ENCODE measurements at regions not wholly inside any gene's neighbourhood (a gene's known extent, or its start where the extent isn't known, plus 50 kb on each side); places are given as distances from the start of the nearest gene placed in this dataset.

- Histone ChIP-seq H3K79me2 (ENCODE audit: control insufficient read depth in 1 of 2, insufficient read depth in 2 of 2, low read length in 2 of 2) (no peaks in the 10 kb centered on the region), H2BK12ac (ENCODE audit: low read depth, low read length) (no peak overlapping the region), H3K56ac (replicated peaks; ENCODE audit: insufficient read length, low read depth, low read length) (no peak overlapping the region), H2BK15ac (ENCODE audit: low read length) (no peak overlapping the region), H3K23ac (ENCODE audit: insufficient read length) (no peak overlapping the region), H3K4me1 (replicated peaks in 1 of 4; ENCODE audit: control insufficient read depth in 3 of 4, insufficient read depth in 4 of 4, low read length in 3 of 4) (peaks cover 0 to 8% (median under 1%) of the 10 kb centered on the region in 4 experiments; a peak in 1 of 7 replicates), H4K91ac (replicated peaks; ENCODE audit: insufficient read length, low read length) (no peak overlapping the region), H3K18ac (ENCODE audit: extremely low read depth, low read length) (no peak overlapping the region), H3K23me2 (ENCODE audit: low read depth, low read length) (no peaks in the 10 kb centered on the region), H4K8ac (ENCODE audit: extremely low read depth, insufficient read depth, low read length) (no peak overlapping the region), H2AFZ (ENCODE audit: low read length) (no peak overlapping the region), H4K5ac (ENCODE audit: insufficient read length, low read depth, low read length) (no peak overlapping the region), H2BK5ac (ENCODE audit: low read depth, low read length) (no peak overlapping the region), H3K4ac (replicated peaks; ENCODE audit: insufficient read length, low read depth, low read length) (no peak overlapping the region), H4K20me1 (replicated peaks in 1 of 2; ENCODE audit: control insufficient read depth in 1 of 2, insufficient read depth in 2 of 2, low read length in 2 of 2) (no peaks in the 10 kb centered on the region), H3K4me2 (ENCODE audit: insufficient read depth in 1 of 2, low read depth in 2 of 2, low read length in 2 of 2) (no peak overlapping the region), H3K79me1 (ENCODE audit: low read depth, low read length) (no peaks in the 10 kb centered on the region), H3K9ac (replicated peaks in 1 of 4; ENCODE audit: extremely low read depth in 1 of 4, low read depth in 3 of 4, low read length in 3 of 4) (no peak overlapping the region), H2BK120ac (replicated peaks; ENCODE audit: low read depth, low read length) (no peak overlapping the region), H3K4me3 (ENCODE audit: extremely low read depth in 1 of 4, insufficient read depth in 2 of 4, low read depth in 3 of 4, low read length in 4 of 4) (no peak overlapping the region), H3K27ac (ENCODE audit: low read depth, low read length) (no peak overlapping the region), H3K36me3 (ENCODE audit: control insufficient read depth in 2 of 4, insufficient read depth in 4 of 4, low read length in 3 of 4) (no peaks in the 10 kb centered on the region), H2BK20ac (ENCODE audit: low read length) (no peak overlapping the region), H3K27me3 (replicated peaks in 1 of 4; ENCODE audit: control insufficient read depth in 3 of 4, extremely low read depth in 1 of 4, insufficient read depth in 3 of 4, low read length in 3 of 4) (no peaks in the 10 kb centered on the region), H2AK5ac (ENCODE audit: low read depth, low read length) (no peak overlapping the region), H3K14ac (ENCODE audit: insufficient read length) (no peak overlapping the region), H3K9me3 (ENCODE audit: insufficient read depth in 2 of 2, low read depth in 1 of 2, low read length in 1 of 2) (no peaks in the 10 kb centered on the region)
- POLR2A ChIA-PET (ENCODE audit: partially characterized antibody) = no interaction called here
- FAIRE-seq (no peak), DNase-seq (ENCODE audit: low read depth in 1 of 2, low spot score in 2 of 2) (no peak)
- 76% methylated on average over 1 of the region's 1 CpG; no CpG with 5 or more reads in 1 of the 2 experiments for WGBS, 2 experiments (ENCODE audit: extremely low coverage in 1 of 2, insufficient coverage in 1 of 2, insufficient read length in 1 of 2, insufficient replicate concordance in 2 of 2, low coverage in 1 of 2, low lambda C conversion rate in 2 of 2, missing lambda C conversion rate in 1 of 2)
- CTCF ChIA-PET (ENCODE audit: partially characterized antibody) = no interaction called here
- TF ChIP-seq RFX5 (IDR thresholded peaks at IDR 0.05; ENCODE audit: borderline replicate concordance, low read depth, low read length) (no peak), TAF7 (optimal IDR thresholded peaks at IDR 0.05; ENCODE audit: borderline replicate concordance, low read depth, low read length) (no peak)
Observed at GRCh38 chr14:61632807-61633206, 62.5 kb upstream of the HIF1A start.

Measured in H1 (cell line).